CD4-positive, alpha-beta T cell treated with Interleukin-6 for 4 hours (primary cell): ENCODE measurements at regions not wholly inside any gene's neighbourhood (a gene's known extent, or its start where the extent isn't known, plus 50 kb on each side); places are given as distances from the start of the nearest gene placed in this dataset.

Experiments used
- DNase-seq: peaks from one replicate; pipeline ENCODE4 v3.0.0-alpha.2; 2020; ENCODE audit warnings: mixed read lengths

GRCh38 chr7:32346253-32346652 is 143.9 kb downstream of the LSM5 start:
- no peak for DNase-seq

DNA sequence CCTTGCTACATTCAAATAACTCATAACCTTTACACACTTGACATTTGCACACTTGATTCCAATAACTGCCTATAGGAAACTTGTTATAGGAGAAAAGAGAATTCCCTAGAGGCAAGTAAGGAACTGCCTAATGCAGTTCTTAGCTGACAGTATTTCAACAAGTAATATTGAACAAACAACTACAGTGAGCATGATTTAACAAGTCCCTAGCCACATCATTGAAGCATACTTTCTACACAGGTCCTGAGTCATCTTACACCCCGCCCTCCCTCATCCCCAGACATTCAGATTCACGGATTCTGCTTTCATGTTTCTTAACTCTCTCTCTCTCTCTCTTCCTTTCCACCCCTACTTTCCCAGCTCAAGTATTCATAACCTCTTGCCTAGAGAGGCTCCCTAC is 153.5 kb downstream of the LSM5 start:
- no peak for DNase-seq

GRCh38 chr7:32335107-32335506 is 155.1 kb downstream of the LSM5 start:
- no peak for DNase-seq

DNA sequence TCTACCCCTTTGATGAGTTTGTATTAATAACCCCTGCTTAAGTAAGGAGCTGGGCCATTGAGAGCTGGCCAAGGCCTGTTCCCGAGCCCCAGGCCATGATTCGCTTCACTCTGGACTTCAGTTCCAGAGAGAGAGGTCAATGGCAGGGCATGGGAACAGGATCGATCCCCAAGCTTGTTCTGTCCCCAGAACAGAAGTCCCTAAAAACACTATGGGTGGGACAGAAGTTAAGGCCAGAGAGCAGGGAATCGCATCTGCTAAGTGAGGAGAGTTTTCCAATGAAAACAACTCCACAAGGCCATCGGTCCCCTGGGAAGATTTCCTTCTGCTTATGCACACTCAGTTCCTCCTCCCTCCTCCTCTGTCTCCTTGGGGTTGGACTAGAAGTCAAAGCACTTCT is 159.6 kb downstream of the LSM5 start:
- no peak for DNase-seq

GRCh38 chr7:32326078-32326477 is 164.1 kb downstream of the LSM5 start:
- DNase-seq = no peak

- DNase-seq = no peak
Observed at GRCh38 chr7:32323712-32324111, 166.5 kb downstream of the LSM5 start.

DNA sequence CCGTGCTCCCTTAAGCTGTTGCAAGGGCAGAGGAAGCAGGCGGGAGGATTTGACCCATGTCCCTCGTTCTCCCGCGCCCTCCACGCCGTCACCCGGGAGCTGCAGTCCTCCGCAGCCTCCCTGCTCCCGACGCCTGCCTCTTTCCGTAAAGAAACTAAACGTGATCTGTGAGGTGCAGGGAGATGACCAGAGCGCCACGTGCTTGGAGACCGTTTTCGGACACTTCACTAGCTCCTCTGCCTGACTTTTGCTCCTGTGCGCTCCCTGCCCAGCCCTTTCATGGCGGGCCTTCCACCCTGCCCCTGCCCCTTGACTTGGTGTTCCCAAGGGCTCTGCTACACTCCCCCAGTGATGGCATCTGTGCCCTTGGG is 171.2 kb downstream of the LSM5 start:
- DNase-seq = no peak

GRCh38 chr7:32318300-32319011 is 171.7 kb downstream of the LSM5 start:
- DNase-seq = no peak

GRCh38 chr7:32316839-32317238 is 173.3 kb downstream of the LSM5 start:
- DNase-seq = no peak

DNA sequence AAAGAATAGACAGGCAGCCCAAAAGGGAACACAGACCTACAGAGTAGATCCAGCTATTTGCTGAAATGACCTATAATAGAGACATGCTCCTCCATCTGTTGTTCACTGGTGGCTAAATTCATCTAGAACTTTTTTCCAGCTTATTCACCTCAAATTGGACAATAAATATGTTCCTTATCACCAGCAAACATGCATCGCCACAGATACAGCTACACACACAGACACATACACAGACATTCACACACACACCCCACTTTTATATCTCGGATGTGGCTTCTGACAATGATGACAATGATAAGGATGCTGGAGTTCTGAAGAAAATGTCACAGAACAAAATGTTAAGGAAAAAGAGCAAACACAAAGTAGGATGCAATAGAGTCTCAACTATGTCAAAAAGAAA is 175.4 kb downstream of the LSM5 start:
- no peak for DNase-seq

DNA sequence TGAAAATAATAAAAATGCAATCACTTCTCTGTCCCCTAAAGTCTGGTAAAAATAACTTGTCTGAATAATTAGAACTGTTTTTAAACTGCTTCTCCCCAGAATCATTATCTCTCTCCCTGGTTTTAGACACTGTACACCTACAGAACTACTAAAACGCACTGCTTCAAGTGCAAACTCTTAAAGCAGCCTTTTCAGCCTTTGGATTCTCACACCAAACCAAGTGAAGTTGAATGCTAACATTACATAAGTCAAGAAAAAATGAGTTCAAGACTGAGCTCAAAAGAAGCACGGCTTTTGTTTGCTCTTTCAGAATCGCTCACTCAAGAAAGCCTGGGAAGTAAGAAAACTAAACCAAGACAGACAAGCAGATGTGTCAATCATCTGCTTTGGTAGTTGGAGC is 188.8 kb downstream of the LSM5 start:
- no peak for DNase-seq

DNA sequence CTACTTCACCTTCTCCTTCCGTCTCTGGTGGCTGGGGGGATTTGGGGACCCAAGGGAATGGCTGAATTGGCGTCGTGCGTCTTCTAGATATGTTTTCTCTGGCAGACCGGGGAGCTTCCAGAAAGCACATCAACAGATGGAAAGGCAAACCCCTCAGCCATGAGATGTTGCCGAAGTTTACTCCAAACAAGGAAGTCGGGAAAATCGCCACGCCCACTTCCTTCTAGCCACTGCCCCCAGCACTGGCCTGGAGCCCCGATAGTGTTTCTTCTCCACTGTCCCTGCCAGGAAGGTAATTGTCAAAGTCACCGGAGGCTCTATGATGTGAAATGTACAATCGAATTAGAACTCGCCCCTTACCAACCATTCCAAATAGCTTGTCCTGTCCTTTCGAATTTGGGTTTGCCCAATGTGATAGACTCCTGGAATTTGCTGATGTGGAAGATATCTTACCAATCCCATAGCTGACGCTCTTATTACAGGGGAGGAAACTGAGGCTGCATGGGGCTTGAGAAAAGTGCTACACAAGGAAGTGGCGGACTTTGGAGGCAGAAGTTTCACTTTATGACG is 191.0 kb downstream of the LSM5 start:
- no peak for DNase-seq

DNA sequence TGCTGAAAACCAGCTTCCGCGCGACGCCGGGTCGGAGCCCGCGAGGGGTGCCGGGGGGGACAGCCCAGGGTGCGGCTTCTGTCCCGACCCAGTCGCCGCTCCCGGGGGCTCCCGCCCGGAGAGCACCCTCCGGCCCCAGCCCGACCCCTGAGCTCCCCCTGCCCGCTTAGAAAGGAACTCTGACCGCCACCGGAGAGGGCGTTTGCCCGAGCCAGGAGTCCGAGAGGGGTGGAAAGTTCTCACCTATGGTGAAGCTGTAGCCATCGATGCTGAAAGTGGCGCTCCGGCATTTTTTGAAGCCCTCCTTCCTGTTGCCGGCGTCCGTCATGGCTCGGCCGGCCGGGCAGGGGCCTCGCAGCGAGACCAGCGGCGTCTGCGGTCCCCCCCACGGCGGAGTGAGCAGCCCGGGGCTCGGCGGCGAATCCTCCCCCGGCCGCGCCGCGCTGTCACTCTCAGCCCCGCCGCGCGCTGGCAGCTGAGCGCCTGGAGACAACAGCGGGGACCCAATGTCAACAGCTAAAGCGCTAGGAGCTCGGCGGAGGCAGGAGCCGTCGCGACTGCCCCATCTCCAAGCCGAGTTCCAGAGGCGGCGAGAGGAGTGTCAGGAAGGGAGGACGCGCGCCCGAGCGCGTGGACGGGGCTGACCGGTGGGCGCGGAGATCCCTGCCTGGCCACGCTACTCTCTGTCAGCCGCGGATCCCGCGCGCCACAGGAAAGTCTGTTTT is 191.6 kb downstream of the LSM5 start:
- DNase-seq = no peak

- no peak for DNase-seq
Observed at GRCh38 chr7:32293833-32294232, 196.3 kb downstream of the LSM5 start.

DNA sequence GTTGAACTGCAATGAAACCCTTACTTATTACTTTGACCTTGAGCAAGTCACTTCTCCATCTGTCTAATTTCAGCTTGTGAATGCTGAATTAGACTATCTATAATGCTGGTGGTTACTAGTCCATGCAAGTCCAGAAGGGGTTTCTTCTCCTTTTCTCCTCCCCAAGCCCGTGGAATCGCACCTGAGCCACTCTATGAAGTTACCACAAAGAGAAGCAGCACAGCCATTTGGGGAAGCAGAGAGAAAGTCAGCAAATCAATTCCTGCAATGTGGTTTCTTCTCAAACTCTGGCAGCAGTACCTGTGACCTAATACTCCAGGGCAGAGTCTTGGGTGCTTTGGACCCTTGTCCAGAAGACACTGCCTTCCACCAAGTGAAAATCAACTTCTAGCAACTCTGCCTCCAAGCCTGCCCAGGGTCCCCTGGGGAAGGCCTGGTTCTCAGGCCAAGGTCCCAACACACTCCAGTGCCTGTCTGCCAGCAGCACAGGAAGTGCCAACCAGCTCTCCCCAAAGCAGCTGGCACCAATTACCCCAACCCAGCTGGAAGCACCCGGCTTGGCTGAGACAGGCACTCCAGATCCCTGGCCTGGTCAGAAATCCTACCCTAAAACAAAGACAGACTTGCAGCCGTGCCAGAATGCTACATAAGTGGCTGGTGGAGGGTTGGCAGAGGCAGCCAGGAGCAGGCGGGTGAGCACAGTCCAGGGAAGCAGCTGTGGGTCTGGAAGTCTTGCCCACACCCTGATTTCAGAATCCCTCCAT is 200.3 kb downstream of the LSM5 start:
- DNase-seq = no peak

DNA sequence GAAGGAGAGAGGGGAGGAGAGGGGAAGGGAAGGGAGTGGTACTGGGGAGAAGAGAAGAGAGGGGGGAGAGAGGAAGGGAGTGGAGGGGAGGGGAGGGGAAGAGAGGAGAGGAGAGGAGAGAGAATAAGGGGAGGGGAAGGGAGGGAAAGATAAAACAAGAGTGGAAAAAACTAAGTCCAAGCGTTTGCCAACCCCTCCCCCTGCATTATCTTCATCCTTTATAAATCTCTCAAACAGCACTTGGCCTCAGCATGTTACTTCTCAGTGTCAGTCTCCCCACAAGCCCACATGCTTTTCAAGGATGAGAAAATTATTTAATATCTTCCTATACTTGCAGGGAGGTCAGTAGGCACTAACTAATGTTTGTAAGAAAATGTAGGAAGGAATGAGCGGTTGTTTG is 204.5 kb downstream of the LSM5 start:
- no peak for DNase-seq

GRCh38 chr7:32283546-32283945 is 206.6 kb downstream of the LSM5 start:
- no peak for DNase-seq

DNA sequence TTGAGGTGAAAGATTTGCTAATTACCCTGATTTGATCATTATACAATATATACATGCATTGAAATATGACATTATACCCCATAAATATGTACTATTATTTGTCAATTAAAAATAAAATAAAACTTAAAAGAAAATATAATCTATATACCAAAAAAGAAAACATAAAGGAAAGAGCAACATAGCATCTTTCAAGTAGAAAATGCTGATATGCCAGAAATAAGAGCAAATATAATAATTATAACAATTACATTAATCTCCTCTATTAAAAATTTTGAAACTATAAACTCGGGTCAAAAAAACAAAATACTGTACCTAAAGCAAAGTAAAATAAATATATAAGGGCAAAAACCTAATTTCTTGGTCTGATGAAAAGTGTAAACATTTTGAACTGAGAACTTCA is 209.3 kb upstream of the PDE1C start:
- no peak for DNase-seq

DNA sequence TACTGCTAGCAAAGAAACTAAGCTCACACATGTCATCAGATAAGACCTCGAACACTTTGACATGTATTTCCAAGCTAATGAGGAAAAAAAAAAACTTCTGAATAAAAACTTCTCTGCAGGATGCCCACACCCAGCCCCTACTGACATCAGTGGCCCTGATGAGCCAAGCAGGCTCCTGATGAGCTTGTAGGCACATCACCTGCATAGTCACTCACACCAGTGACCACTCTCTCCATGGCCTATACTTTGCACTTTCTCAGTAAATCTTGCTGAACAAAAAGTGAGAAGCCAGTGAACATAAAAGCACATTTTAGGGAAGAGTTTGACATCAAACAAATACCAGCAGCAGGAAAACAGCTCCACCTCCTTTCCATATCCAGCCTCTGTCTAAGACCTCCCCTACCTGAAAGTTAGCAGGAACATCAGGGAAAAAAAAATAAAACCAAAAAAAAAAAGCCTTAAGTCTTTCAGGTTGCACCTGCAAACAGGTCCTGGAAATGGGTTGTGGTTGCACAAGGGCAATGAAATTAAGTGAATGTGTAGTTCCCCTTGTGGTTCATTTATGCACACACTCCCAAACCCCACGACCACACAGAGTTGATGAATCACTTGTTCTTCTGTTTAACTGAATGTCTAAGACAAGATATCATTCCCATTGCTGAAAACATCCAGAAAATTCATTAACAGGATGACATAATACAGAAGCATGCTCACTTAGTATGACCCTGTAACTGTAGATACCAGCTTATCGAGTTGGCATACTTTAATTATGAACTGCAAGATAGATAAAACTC is 205.2 kb upstream of the PDE1C start:
- DNase-seq = no peak

- no peak for DNase-seq
Observed at GRCh38 chr7:32273297-32273696, 203.1 kb upstream of the PDE1C start.

- DNase-seq = no peak
Observed at GRCh38 chr7:32266932-32267475, 196.8 kb upstream of the PDE1C start.

GRCh38 chr7:32264702-32265284 is 194.6 kb upstream of the PDE1C start:
- DNase-seq = no peak
